MM.1S (cell line): ENCODE measurements at regions not wholly inside any gene's neighbourhood (a gene's known extent, or its start where the extent isn't known, plus 50 kb on each side); places are given as distances from the start of the nearest gene placed in this dataset.

Source experiments
- DNase-seq: peaks from one replicate; pipeline ENCODE4 v3.0.0-alpha.2; 2015
- H2AFZ ChIP-seq: fragments of 300-600 bp; sonication (generic); 2 replicates; pipeline ENCODE4 v1.6.0; 2016; ENCODE audit warnings: antibody characterized with exemption, low read length
- H3F3A ChIP-seq: fragments of 300-600 bp; sonication (generic); 2 replicates; pipeline ENCODE4 v1.6.1; 2016; ENCODE audit warnings: mild to moderate bottlenecking, antibody characterized with exemption, low read length, moderate library complexity, mixed read lengths; ENCODE audit not compliant: insufficient read depth
- H3K27ac ChIP-seq: fragments of 300-600 bp; sonication (generic); 2 replicates; pipeline ENCODE4 v1.5.1; 2016; ENCODE audit warnings: mild to moderate bottlenecking, low read length
- H3K27me3 ChIP-seq: fragments of 300-600 bp; sonication (generic); replicated peaks from 2 replicates; pipeline ENCODE4 v1.6.0; 2016; ENCODE audit warnings: low read length; ENCODE audit not compliant: insufficient read depth
- H3K36me3 ChIP-seq: fragments of 300-600 bp; sonication (generic); replicated peaks from 2 replicates; pipeline ENCODE4 v1.6.1; 2016; ENCODE audit warnings: mild to moderate bottlenecking, low read length, mixed read lengths; ENCODE audit not compliant: insufficient read depth
- H3K4me1 ChIP-seq: fragments of 300-600 bp; sonication (generic); 2 replicates; pipeline ENCODE4 v1.6.1; 2016; ENCODE audit warnings: low read length, mixed read lengths
- H3K4me2 ChIP-seq: fragments of 300-600 bp; sonication (generic); 2 replicates; pipeline ENCODE4 v1.6.0; 2016; ENCODE audit warnings: low read depth, low read length
- H3K4me3 ChIP-seq: fragments of 300-600 bp; sonication (generic); 2 replicates; pipeline ENCODE4 v1.5.1; 2016; ENCODE audit warnings: low read length, mixed read lengths
- H3K79me2 ChIP-seq: fragments of 300-600 bp; sonication (generic); 2 replicates; pipeline ENCODE4 v1.6.1; 2016; ENCODE audit warnings: mixed run types, low read length, mixed read lengths
- H3K9ac ChIP-seq: fragments of 300-600 bp; sonication (generic); 2 replicates; pipeline ENCODE4 v1.6.1; 2016; ENCODE audit warnings: low read length, mixed read lengths
- H3K9me2 ChIP-seq: fragments of 300-600 bp; sonication (generic); replicated peaks from 2 replicates; pipeline ENCODE4 v1.6.1; 2016; ENCODE audit warnings: mild to moderate bottlenecking, low read length, mixed read lengths; ENCODE audit not compliant: insufficient read depth
- H3K9me3 ChIP-seq: fragments of 300-600 bp; sonication (generic); replicated peaks from 2 replicates; pipeline ENCODE4 v1.6.1; 2016; ENCODE audit warnings: mild to moderate bottlenecking, low read length, mixed read lengths; ENCODE audit not compliant: insufficient read depth
- H4K20me1 ChIP-seq: fragments of 300-600 bp; sonication (generic); 2 replicates; pipeline ENCODE4 v1.6.1; 2016; ENCODE audit warnings: mild to moderate bottlenecking, low read length, moderate library complexity, mixed read lengths; ENCODE audit not compliant: insufficient read depth
- EZH2 ChIP-seq: fragments of 300-600 bp; sonication (generic); optimal IDR thresholded peaks from 2 replicates; pipeline ENCODE3; 2017; ENCODE audit warnings: low read depth, mild to moderate bottlenecking, antibody characterized with exemption, low read length, mixed read lengths
- EZH2phosphoT487 ChIP-seq: fragments of 300-600 bp; sonication (generic); IDR thresholded peaks from 2 replicates; pipeline ENCODE4 v1.6.1; 2018; ENCODE audit warnings: antibody characterized with exemption, low read length
- TF ChIP-seq, protein P1 (sequence below): fragments of 300-600 bp; sonication (generic); IDR thresholded peaks from 2 replicates; pipeline ENCODE4 v1.5.1; 2016; ENCODE audit warnings: antibody characterized with exemption, low read length, mixed read lengths

DNA sequence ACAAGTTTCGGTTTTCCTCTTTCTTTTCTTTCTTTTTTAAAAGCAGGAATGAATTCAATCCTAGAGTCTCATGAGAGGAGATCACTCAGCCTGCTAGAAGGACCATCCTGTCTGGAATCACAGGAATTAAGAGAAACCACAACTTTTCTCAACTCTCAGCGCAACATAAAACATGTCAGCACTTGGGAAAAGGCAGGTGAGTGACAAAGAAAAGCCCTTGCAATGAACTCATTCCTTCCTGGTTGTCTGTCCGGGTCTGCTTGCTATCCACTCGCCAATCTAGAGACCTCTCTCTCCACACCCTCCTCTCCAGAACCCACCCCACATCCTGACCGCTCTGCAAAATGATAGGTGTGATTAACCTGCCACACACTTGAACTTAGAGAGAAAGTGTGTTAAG is 253.8 kb downstream of the LY86 start:
- H3K9ac ChIP-seq = no peak overlapping the region
- H3K79me2 ChIP-seq = no peaks in the 10 kb centered on the region
- no peaks in the 10 kb centered on the region for H3K9me3 ChIP-seq
- no peak for DNase-seq
- no peaks in the 10 kb centered on the region for H3K4me1 ChIP-seq
- no peak overlapping the region for H3K27ac ChIP-seq
- H2AFZ ChIP-seq = no peak overlapping the region
- H3K4me2 ChIP-seq = no peak overlapping the region
- no peaks in the 10 kb centered on the region for H4K20me1 ChIP-seq
- no peaks in the 10 kb centered on the region for H3K27me3 ChIP-seq
- H3K9me2 ChIP-seq = no peaks in the 10 kb centered on the region
- H3K36me3 ChIP-seq = no peaks in the 10 kb centered on the region
- no peaks in the 10 kb centered on the region for H3F3A ChIP-seq
- H3K4me3 ChIP-seq = no peak overlapping the region
- TF ChIP-seq, protein P1, sequence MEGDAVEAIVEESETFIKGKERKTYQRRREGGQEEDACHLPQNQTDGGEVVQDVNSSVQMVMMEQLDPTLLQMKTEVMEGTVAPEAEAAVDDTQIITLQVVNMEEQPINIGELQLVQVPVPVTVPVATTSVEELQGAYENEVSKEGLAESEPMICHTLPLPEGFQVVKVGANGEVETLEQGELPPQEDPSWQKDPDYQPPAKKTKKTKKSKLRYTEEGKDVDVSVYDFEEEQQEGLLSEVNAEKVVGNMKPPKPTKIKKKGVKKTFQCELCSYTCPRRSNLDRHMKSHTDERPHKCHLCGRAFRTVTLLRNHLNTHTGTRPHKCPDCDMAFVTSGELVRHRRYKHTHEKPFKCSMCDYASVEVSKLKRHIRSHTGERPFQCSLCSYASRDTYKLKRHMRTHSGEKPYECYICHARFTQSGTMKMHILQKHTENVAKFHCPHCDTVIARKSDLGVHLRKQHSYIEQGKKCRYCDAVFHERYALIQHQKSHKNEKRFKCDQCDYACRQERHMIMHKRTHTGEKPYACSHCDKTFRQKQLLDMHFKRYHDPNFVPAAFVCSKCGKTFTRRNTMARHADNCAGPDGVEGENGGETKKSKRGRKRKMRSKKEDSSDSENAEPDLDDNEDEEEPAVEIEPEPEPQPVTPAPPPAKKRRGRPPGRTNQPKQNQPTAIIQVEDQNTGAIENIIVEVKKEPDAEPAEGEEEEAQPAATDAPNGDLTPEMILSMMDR = no peak
- TF ChIP-seq EZH2phosphoT487 = no peak
- TF ChIP-seq EZH2 = no peak

DNA sequence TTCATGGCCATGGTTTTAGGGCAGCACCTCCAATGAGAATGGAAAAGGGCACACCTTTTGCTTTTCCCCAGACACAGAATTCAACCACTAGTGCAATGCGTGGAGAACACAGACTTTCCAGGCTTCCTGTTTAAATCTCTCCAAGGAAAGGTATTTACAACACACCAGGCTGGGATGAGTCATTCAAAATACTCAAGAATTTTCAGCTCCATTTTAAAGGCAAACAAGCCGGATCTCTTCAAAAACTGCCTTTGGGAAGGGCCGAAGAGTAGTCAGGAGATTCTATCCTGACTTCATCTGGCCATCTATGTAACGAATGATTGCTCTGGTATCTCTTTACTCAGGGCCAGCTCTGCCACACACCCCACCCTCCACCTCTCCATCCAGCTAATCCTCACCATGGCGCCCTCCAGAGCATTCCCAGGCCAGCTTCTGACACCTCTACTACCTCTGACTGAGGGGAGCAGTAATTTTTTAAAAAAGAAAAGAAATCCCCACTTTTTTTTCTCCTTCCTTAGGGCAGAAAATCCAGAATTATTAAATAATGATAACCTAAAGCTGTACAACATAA is 254.6 kb downstream of the LY86 start:
- H2AFZ ChIP-seq = no peak overlapping the region
- no peaks in the 10 kb centered on the region for H3K9me2 ChIP-seq
- no peaks in the 10 kb centered on the region for H3K9me3 ChIP-seq
- H3K4me1 ChIP-seq = no peaks in the 10 kb centered on the region
- H3K4me2 ChIP-seq = no peak overlapping the region
- no peaks in the 10 kb centered on the region for H4K20me1 ChIP-seq
- no peak overlapping the region for H3K9ac ChIP-seq
- no peaks in the 10 kb centered on the region for H3F3A ChIP-seq
- H3K27me3 ChIP-seq = no peaks in the 10 kb centered on the region
- H3K36me3 ChIP-seq = no peaks in the 10 kb centered on the region
- no peaks in the 10 kb centered on the region for H3K79me2 ChIP-seq
- TF ChIP-seq EZH2 (no peak), EZH2phosphoT487 (no peak)
- TF ChIP-seq, protein P1 = no peak
- DNase-seq = no peak
- H3K4me3 ChIP-seq = no peak overlapping the region
- no peak overlapping the region for H3K27ac ChIP-seq

DNA sequence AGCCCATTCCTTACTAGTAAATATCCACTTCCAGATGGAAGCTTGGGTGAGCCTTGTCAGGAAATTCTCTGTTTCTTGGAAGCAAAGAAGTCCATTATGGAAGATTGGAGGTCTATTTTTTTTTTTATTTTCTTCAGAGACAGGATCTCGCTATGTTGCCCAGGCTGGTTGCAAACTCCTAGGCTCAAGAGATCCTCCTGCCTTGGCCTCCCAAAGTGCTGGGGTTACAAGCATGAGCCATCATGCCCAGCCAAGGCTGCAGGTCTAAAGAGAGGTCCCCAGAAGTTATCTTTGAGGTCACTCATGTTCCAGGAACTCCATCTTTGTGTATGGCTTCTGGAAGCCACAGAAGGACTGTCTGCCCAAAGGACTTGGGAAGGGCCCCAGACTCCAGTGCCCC is 255.3 kb downstream of the LY86 start:
- Histone ChIP-seq H3K27ac (no peak overlapping the region), H3K79me2 (no peaks in the 10 kb centered on the region), H2AFZ (no peak overlapping the region), H3K9me2 (no peaks in the 10 kb centered on the region), H3K9ac (no peak overlapping the region), H3K4me3 (no peak overlapping the region), H3K36me3 (no peaks in the 10 kb centered on the region), H3K9me3 (no peaks in the 10 kb centered on the region), H4K20me1 (no peaks in the 10 kb centered on the region), H3F3A (no peaks in the 10 kb centered on the region), H3K4me1 (no peaks in the 10 kb centered on the region), H3K27me3 (no peaks in the 10 kb centered on the region), H3K4me2 (no peak overlapping the region)
- no peak for DNase-seq
- TF ChIP-seq EZH2 (no peak), EZH2phosphoT487 (no peak)
- TF ChIP-seq, protein P1 = no peak
